ENCODE measurements at regions not wholly inside any gene's neighbourhood (a gene's known extent, or its start where the extent isn't known, plus 50 kb on each side); places are given as distances from the start of the nearest gene placed in this dataset.
"Not testable (repeated sequence)": the region's sequence is repeated elsewhere in the genome, so short reads cannot be mapped to it uniquely, and the experiment has no call there.

DNA sequence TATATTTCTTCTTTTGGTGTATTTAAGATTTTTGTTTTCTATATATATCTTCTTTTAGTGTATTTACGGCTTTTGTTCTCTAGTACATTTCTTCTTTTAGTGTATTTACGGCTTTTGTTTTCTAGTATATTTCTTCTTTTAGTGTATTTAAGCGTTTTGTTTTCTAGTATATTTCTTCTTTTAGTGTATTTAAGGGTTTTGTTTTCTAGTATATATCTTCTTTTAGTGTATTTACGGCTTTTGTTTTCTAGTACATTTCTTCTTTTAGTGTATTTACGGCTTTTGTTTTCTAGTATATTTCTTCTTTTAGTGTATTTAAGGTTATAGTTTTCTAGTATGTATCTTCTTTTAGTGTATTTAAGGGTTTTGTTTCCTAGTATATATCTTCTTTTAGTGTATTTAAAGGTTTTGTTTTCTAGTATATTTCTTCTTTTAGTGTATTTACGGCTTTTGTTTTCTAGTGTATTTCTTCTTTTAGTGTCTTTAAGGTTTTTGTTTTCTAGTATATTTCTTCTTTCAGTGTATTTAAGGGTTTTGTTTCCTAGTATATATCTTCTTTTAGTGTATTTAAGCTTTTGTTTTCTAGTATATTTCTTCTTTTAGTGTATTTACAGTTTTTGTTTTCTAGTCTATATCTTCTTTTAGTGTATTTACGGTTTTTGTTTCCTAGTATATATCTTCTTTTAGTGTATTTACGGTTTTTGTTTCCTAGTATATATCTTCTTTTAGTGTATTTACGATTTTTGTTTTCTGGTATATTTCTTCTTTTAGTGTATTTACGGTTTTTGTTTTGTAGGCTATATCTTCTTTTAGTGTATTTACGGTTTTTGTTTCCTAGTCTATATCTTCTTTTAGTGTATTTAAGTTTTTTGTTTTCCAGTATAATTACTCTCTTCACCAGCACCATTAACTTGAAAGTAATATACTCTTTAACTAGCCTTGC lies 249.4 kb downstream of the SHOX start:
- DNase-seq: not testable (repeated sequence)

DNA sequence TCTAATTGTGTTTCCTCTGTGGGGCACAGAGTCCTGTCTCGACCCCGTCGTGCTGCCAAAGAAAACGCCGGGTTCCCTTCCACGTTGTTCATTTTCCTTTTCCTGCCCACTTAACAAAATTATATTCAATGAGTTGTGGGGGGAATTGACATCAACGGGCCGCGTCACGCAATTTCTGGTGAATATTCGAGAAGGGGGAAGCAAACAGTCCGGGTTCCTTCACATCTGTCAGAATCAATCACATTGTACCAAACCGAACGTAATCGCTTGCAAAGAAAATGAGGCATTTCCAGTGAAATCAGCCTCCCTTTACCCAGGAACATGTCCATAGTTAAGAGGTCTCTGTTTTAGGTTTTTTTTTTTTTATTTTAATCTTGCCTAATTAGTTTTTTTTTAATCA lies 243.5 kb downstream of the SHOX start:
- DNase-seq: no peak

DNA sequence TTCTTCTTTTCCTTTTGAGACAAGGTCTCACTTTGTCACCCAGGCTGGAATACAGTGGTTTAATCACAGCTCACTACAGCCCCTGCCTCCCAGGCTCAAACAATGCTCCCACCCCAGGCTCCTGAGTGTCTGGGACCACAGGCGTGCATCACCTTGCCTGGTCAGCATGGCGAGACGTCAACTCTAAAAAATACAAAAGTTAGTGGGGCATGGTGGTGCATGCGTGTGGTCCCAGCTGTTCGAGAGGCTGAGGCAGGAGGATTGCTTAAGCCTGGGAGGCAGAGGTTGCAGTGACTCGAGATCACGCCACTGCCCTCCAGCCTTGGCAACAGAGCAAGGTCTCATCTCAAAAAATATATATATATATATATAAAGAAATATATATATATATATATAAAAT lies 242.4 kb downstream of the SHOX start:
- no peak for DNase-seq

DNA sequence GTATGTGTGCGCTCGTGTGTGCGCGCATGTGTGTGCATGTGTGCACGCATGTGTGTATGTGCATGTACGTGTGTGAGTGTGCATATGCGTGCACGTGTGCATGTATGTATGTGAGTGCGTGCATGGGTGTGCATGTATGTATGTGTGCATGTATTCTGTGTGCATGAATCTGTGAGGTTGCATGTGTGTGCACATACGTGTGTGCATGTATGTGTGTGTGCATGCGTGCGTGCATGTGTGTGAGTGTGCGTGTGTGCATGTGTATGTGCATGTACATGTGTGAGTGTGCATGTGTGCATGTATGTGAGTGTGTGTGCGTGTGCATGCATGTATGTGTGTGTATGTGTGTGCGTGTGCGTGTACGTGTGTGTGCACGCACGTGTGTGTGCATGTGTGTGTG lies 241.5 kb downstream of the SHOX start:
- DNase-seq: no peak

DNA sequence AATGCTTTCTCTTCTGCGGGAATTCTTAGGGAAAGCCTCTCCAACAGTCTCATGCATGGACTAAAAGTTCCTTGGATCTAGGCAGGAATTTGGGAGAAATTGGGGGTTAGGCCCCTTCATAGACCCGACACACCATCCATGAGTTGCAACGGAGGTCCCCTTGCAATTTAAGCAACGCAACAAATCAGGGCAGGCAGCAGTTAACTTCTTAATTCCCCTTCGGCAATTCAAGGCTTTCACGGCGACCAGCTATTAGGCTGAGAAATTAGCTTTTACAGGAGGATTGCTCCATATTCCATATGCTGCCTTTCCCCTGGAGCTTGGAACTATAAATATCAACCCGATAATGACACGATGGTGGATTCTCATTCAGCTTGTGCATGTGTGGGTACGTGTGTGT lies 241.0 kb downstream of the SHOX start:
- DNase-seq: no peak

DNA sequence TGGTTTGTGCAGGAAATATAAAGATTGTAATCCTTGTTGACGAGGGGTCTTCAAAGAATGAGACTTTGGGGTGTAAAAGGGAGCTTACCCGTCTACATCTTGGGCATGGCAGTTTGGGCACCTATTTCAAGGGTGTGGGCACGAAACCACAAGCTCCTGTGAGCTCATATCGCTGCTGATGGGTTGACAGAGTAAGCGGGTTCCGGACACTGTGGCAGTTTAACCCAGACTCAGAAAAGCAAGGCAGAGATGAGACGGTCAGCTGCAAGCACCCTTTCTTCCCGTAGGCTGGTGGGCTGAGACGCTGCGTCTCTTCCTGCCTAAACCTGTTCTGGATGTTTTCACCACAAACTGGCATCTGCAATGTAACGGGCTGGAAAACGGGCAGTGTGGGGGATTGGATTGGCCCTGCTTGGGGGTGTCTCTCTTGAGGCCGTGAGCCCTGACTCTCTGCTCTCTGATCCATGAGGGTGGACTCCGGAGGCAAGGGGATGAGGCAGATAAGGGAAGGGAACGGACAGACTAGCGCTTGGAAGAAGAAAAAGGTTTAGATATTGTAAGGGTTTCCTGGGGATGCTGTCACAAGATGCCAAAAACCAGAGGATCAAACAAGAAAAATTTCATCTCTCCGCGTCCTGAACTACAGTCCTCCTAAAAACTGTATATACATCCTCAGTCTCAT lies 237.5 kb downstream of the SHOX start:
- DNase-seq: no peak

DNA sequence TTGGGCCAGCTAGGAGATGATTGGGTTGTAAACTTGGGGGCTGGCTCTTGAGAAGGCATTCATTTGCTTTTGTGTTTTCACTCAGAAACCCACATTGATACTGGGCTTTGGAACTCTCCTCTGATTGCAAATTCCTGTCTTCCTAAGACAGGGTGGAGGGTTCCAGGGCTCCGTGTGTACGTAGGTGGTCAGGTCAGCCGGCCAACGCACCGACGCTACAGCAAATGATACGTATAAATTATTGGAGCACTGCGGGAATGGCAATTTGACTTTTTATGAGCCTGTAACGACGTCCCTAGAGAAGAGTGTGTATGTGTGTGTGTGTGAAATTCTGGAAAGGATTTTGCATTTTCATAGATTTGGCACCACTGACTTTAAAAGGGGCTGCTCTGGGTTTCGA lies 236.9 kb downstream of the SHOX start:
- no peak for DNase-seq

DNA sequence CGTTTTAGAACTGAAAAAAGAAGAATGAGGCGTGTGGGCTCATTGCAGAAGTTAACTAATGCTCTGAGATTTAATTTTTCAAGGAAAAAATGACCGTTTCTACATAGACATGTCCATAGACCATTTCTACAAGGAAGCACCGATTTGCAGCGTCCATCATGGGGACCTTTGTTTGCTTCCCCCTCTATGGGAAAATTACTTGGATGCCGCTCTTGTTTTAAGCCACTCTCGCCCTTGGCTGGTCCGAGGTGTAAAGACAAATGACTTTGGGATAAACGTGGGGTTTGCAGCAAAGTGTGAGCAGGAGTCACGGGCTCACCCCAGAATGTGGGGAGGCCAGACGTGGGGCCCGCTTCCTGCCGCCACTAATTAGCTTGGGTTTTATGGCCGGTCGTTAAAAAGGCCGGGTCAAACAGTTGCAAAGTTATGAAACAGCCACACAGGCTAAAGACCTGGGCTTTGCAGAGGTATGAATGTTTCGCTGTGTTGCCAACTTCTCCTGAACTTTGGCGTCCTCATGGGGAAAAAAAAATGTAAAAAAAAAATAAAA lies 235.9 kb downstream of the SHOX start:
- DNase-seq: no peak

DNA sequence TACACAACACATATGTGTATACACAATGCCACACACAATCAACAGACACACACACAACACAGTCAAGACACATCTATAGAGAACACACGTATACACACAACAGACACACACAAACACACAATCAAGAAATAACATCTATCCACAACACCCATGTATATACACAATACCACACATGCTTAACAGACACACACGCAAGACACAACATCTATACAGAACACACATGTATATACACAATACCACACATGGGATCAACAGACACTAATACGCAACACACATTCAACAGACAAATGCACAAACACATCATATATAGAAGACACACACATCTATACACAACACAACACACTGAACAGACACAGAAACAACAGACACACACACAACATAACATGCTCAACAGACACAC lies 234.8 kb downstream of the SHOX start:
- no peak for DNase-seq

DNA sequence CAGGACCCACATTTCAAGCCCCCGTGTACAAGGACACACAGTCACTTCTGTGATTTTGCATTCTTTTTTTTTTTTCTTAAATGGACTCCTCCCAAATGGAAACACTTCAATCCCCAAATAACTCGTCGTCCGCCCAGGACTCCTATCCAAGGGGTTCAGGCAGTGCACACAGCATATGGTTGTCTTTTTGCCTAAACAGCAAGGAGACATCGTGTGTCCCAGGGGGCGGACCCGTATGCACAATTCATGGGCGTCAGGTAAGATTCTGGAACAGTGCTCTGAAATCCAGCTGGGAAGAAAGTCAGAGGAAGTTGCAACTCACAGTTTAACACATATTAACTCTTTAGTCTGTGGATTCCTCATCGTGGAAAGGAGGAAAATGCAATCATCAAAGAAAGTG lies 231.3 kb downstream of the SHOX start:
- DNase-seq: no peak

DNA sequence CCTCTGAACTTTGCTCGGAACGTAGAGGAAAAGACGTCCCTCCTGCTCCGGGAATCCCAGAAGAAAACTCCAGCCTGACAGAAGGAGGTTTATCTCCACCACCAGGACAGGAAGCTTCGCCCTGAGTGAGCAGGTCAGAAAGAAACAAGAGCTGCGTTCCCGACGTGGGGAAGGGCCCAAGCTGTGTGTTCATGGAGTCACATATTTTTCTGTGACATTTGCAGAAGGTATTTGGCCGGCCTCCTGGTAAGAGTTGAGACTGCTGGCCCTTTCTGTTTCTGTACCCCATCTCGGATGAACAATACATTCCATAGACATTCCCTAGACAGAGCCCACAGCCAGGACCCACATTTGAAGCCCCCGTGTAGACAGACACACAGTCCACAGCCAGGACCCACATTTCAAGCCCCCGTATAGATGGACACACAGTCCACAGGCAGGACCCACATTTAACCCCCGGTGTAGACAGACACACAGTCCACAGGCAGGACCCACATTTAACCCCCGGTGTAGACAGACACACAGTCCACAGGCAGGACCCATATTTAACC lies 230.8 kb downstream of the SHOX start:
- no peak for DNase-seq

DNA sequence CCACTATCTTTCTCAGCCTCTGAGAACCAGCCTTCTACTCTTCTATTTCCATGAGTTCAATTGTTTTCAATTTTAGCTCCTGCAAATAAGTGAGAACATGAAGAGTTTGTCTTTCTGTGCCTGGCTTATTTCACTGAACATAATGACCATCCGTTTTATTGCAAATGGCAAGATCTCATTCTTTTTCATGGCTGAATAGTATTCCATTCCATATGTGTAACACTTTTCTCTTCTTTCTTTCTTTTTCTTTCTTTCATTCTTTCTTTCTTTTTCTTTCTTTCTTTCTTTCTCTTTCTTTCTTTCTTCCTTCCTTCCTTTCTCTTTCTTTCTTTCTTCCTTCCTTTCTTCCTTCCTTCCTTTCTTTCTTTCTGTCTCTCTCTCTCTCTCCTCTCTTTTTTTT lies 228.7 kb downstream of the SHOX start:
- no peak for DNase-seq

DNA sequence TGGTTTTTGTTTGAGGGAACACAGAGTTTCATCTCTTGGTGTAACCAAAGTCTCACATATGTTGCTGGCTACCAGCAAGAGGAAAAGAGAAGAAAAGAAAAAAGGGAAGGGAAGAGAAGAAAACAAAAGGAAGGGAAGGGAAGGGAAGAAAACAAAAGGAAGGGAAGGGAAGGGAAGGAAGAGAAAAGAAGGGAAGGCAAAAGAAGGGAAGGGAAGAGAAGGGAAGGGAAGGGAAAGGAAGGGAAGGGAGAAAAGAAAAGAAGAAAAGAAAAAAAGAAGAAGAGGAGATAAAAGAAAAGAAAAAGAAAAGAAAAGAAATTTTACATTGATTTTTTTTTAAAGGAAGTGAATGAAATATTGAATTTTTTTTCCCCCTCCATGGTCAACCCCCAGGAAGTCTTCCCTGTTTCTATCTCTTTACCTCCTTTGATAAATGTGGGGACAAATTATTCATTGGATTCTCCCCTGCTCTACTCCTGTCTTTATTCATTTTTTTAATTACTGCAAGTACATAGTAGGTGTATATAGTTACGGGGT lies 228.0 kb downstream of the SHOX start:
- no peak for DNase-seq

DNA sequence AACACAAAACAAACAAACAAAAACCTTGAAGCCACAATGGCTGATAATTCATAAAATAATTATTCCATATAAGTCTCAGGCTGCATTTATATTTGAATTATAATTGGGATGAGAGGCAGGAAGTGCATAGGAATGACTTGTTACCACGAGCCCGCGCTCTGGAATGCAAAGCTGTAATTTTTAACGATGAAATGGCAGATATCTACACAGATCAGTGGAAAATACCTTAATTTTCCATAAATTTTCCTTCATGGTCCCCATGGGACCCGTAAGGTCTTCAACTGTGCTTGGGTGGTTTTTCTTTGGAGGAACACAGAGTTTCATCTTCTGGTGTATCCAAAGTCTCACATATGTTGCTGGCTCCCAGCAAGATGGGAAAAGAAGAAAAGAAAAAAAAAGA lies 226.8 kb downstream of the SHOX start:
- no peak for DNase-seq

DNA sequence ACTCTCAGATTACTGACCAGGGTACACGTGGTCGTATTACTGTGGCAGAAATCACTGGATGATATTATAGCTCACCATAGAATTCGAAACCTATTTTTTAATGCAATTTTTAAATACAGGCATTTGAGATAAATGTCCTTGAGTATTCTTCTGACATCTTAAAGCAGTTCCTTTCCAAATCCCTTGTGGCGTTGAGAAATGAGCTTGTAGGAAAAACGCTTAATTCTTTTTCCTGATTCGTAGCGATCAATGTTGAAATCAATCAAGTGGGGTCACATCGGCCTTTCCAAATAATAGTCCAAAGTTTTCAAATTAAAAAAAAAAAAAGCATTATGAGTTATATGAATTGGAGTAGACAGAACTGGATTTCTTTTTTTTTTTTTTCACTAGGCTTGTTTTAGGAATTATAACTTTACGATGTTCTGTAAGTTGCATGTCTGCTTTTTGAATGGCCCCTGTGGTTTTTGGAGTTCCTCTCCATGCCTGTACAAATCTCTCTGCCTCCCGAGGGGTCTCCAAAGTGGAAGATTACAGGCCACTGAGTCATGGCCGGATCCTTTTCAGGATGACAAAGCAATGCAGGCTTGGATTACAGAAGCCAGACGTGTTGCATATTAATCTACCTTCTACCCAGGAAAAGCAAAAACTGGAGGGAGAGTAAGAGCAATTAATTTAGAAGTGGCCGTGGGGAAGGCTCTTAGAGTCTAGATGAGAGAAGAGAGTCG lies 226.1 kb downstream of the SHOX start:
- DNase-seq: no peak

DNA sequence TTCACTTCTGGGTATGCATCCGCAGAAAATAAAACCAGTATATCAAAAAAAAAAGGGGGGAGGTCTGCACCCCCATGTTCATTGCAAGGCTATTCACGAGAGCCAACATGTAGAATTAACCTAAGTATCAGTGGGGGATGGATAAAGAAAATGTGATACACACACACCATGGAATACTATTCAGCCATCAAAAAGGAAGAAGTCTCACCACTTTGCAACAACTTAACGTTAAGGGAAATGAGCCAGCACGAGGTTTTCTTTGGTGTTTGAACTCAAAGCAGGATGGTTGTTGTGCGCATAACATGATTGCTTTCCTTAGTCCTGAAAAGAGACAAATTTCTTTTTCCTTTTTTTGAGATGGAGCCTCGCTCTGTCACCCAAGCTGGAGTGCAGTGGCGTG lies 222.7 kb downstream of the SHOX start:
- no peak for DNase-seq

DNA sequence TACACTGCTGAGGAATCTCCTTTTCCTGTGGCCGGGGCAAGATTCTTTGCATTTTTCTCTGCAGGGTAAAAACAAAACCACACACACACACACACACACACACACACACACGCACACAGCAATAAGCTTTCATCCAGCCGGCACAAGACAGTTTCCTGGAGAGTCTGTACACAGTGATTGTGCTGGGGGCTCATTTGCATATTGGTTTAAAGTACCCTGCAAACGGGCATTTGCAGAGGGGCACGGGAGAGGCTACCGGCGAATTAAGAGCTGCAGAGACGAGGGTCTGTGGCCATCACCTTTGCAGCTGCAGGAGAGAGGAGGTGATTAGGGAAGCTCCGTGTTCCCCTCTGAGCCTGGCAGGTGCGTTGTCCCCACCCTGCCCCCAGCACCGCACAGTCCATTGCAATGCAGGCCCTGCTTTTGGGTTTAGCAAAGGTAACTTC lies 219.9 kb downstream of the SHOX start:
- DNase-seq: no peak

DNA sequence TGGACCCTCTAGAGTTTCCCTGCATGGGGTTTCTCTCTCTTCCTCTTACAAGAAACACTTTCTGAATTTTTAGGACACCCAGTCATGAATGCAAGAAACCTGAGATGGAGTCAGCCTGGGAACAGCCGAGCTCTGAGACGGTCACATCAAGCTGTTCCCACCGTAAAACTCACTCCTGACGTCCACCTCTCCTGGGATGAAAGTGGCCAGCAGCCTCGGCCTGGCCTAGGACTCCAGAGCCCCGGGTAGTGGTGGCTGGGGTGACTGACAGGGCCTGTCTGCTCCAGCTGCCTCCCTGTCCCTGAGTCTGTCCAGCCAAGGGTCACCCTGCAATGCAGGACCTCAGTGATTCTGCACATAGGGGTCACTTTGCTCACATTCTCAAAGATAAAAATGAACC lies 217.8 kb downstream of the SHOX start:
- no peak for DNase-seq

DNA sequence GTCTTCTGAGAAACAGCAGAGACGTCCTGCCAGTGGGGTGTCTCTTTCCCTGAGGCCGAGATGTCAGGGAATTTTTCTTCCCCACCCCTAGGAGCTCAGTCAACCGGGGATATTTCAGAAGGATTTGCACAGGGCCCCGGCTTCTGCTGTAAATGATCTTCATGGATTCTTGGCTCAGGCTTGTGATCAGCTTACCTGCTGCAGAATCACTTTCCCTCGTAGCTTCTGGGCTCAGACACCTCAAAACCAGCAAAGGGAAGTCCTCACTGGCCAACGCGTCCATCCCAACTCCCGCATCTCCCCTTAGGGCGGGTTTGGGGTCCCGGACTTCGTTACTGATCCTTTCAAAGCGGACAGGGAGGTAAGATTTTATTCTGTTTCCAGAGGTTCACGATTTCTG lies 212.7 kb downstream of the SHOX start:
- no peak for DNase-seq

DNA sequence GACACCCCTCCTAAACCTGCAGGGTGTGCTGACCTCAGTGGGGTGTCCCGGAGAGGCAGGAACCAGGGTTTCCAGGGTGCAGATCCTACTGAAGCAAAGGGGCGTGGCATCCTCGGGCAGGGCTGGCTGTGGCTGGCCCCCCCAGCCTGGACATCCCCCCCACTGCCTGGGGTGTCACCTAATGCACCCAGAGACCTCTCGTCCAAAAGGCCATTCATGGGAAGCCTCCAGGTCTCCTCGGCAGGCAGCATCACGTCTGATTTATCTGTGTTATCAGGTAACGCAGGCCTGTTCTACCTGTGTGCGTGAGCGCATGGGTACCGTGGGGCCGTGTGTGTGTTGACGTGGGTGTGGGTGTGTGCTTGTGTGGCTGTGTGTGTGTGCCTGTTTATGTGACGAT lies 210.0 kb downstream of the SHOX start:
- DNase-seq: no peak

DNA sequence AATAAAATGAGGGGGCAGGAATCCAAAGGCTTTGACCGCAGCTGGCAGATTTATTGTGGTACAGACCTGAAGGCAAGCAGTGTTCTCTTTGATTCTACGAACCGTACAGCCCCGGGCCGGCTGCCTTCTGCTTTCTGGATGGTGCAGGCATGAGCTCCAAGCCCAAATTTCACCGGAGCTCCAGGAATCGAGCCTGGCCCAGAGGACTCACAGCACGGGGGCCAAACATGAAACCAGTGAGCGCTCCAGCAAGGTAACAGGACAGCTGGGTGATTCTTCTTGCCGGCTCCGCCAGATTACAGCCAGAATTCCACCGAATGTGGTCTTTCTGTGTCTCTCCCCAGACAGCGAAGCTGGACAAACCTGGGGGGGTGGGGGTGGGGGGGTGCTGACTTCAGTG lies 208.1 kb downstream of the SHOX start:
- DNase-seq: not testable (repeated sequence)

DNA sequence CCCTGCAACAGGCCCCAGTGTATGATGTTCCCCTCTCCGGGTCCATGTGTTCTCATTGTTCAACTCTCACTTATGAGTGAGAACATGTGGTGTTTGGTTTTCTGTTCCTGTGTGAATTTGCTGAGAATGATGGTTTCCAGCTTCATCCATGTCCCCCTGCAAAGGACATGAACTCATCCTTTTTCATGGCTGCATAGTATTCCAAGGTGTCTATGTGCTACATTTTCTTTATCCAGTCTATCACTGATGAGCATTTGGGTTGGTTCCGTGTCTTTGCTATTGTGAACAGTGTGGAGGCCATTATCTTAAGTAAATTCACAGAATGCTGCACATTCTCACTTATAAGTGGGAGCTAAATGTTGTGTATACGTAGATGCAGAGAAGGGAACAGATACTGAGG lies 205.3 kb downstream of the SHOX start:
- DNase-seq: not testable (repeated sequence)

DNA sequence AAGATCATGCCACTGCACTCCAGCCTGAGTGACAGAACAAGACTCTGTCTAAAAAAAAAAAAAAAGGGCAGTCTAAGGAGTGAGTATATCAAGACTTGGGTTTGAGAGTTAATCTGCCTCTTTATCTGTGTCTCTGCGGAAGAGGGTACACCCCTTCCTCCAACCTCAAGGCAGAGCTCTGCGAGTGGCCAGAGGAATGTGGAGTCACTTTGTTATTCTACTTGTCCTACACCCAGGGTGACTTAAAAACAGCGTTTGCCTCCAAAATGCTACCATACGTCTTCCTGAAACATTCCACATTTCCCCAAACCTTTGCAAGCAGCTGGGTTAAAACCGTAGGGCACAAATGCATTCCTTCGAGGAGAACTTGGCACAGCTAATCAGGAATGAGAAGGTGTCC lies 199.9 kb downstream of the SHOX start:
- DNase-seq: no peak

Measured in COR-L47 (cell line).